ENCODE measurements at regions not wholly inside any gene's neighbourhood (a gene's known extent, or its start where the extent isn't known, plus 50 kb on each side); places are given as distances from the start of the nearest gene placed in this dataset.

- DNase-seq = peak; percentile 72
Measured at GRCh38 chr6:109295109-109295773, 87.0 kb downstream of the CD164 start.

DNA sequence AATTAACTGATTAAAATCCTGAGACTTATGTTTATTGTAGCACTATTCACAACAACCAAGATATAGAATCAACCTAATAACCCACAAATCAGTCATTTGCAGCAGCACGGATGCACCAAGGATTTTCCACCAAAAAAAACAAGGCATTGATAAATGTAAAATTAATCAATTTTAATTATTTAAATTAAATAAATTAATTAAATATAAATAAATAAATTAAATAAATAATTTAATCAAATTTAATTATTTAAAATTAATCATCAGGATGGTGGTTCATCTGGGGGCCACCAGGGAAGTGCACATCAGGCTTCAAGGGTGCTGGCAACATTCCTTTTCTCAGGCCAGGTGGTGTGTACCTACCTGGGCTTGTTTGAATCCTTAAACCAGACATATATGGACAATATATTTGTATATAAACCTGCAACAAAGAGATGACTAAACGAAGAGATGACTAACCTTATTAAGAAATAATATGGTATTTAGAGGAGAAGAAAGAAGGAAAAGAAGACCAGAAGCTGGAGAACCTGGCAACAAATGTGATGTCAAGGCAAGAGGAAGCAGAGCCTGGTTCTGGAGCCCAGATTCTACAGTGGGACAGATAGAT, 89.2 kb downstream of the CD164 start:
- DNase-seq = no peak

- DNase-seq = no peak
Measured at GRCh38 chr6:109292420-109292819, 89.8 kb downstream of the CD164 start.

GRCh38 chr6:109291902-109292301, 90.4 kb downstream of the CD164 start:
- no peak for DNase-seq

DNA sequence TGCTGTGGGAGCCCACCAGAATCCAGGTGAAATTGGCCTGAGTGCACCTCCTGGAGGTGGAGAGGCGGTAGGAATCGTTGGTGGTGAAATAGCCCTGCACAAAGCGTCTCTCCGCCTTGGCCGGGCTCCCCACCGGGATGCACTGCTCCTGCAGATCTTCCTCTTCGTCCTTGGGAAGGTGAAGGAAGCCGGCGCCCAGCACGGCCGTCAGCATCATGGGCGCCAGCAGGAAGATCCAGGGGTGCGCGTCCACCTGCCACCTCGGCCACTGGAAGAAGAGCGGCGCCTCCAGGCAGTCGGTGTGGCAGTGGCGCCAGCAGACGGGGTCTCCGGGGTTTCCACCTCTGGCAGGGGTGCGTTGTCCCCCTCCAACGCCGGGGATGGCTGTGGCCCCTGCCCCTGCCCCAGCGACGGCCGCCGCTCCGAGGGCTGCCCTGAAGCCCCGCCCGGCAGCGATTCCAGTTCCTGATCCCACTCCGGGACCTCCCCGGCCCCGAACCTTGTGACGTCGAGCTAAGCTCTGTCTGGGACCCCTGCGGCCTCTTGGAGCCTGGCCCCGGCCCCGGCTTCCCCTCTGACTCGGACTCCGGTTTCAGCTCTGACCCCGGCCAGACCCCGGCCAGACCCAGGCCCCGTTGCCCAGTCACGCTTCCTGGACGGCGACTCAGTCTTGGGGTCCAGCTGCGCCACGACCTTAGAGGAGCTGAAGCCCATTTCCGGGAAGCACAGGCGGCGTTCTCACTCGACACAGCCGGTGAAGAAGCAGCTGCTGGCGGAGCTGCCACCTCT, 91.9 kb downstream of the CD164 start:
- DNase-seq = no peak

DNA sequence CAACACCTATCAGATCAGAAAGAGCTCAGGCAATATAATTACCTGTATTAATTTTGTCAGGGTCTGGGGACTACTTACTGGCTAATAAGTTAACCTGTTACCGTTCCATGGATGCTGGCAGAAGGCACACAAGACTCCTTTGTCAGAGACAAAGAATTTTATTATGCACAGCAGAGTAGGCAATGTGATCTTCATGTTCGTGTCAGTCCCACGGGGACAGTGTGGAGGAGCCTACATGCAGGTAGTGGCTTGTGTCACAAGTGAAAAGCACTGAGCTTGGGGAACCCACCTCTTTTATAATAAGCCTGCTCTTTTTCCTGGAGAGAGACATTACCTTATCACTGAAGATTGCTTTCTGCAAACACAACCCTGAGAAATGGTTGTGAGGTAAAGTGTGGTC, 96.9 kb downstream of the CD164 start:
- no peak for DNase-seq

DNA sequence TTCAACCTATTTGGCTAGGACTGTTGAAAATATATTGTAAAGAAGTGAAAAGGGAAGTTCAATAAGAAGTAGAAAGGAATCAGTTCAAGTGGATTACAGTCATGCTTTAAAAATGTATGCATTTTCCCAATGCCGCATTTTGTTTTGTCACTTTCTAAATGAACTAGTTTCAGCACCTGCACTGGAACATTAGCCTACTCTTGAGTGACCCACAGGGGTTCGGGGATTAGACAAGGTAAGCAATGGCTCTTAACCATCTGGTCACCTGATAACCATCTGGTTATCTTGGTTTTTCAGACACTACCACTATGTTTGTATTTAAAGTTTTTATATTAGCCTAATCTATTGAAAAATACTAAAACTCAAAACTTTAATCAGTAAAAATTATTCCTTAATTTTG, 97.6 kb downstream of the CD164 start:
- DNase-seq = no peak

DNA sequence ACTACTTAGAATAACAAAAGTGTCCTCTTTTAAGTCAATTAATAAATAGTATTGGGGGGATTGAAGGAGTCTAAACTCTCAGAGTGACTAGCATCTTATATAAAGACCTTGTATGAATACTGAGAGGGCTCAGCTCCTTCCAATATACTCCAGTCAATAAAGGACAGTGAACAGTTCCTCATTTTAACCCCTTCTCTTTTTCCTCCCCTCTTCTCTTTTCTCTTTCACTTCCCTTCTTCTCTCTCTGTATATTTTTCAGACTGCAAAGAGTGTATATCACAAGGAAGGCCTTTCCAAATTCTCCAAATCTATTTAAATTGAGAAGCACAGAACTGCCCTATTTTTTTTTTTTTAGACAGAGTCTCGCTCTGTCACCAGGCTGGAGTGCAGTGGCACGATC, 99.5 kb downstream of the CD164 start:
- no peak for DNase-seq

DNA sequence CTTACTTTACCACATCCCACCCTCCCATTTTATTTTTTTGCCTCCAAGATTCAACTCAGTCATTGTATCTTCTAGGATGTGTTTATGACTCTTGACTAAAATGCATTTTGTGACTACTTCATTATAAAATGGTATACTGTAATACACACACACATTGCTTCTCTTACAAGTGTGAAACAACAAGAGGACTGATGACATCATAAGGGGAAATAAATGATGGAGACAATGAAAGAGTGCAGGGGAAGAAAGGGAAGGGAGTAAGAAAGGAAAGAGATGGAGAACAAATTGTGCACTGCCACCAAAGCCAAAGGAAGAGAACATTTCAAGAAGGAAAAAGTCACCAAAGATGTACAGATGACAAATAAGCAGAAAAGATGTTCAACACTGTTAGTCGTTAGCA, 102.6 kb downstream of the CD164 start:
- DNase-seq = no peak

- no peak for DNase-seq
Measured at GRCh38 chr6:109271622-109272021, 110.6 kb downstream of the CD164 start.

DNA sequence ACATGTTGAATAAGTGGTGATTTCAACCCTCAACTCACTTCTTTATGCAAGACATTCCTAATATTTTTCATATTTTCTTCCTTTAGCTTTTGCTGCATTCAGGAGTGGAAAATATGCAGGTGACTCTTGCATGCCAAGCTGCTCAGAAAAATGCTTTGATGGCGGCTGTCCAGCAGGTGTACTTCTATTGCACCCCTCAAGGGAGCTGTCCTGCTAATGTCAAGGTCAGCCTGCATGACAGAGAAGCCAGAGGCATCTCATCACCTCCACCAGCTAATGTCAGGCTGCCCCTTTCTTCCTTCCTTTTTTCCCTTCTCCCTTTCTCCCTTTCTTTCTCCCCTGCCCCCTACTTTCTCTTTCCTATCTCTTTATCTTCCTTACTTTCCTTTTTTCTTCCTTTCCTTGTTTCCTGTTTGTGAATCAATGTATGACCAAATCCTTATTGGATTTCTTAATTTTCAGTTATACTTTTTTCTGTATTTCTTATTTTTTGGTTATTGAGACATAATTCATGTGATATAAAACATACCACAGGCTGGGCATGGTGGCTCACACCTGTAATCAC, 112.2 kb downstream of the CD164 start:
- no peak for DNase-seq

GRCh38 chr6:109269057-109269456, 113.2 kb downstream of the CD164 start:
- no peak for DNase-seq

DNA sequence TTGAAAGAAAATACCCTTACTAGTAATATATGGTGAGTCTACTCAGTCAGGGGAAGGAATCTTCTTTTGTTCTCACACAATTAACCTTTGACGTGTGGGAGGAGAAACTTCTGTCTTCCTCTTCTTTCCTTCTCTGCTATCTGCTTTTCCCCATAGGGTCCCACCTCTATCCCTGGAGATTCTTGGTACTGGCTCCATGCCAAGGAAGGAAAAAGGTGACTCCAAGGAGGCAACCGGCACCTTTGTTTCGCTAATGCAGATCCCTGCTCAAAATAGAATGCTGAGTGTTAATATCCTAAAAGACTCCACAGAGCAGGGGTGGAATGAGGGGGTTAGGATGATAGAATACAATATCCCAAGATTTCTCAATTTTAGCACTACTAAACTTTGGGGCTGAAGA, 116.7 kb downstream of the CD164 start:
- no peak for DNase-seq

DNA sequence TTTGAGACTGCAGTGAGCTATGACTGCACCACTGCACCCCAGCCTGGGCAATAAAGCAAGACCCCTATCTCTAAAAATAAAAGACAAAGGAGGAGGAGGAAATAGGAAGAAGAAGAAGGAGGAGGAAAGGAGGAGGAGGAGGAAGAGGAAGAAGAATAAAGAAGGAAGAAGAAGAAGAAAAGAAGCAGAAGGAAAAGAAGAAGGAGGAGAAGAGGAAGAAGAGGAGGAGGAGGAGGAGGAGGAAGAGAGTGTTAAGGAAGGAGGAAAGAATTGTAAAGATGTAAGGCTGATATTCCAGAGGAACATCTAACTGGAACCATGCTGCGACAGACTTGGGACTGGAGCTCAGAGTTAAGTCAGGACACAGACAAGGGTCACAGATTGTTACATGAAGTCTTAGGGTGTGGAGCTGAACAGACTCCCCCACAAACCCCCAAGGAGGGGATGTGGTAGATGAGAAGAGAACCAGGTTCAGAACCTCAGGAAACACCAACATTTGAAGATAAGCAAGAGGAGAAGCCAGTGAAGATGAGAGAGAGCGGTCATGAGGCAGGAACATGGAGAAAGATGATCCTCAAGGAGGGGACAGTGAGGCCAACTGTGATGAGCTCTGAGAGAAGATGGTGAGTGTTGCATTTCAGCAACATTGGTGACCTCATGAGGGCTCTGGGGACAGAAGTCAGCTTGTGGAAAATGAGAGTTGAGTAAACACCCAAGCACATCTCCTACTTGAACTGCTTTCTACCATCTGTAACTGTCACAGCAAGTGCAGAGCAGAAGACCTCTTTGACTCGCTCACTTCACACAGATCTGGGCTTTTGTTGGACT, 118.2 kb downstream of the CD164 start:
- DNase-seq = no peak

DNA sequence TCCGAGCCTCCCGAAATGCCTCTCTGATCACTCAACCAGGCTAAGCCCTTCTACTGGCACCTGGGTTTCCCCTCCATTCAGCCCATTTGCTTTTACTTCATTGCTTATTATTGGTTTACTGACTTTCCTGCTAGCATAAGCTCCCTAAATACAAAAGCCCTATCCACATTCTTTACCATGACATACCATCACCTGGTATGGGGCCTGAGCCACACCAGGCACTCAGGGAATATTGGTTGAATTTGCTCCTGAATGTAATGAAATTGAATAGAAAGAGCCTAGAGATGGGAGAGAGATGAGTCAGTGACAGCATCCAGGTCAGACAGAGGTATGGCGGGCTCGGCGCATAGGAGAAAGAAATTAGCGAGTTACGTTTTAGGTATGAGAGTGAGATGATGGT, 120.0 kb downstream of the CD164 start:
- DNase-seq = no peak

- DNase-seq = no peak
Measured at GRCh38 chr6:109261811-109262210, 120.5 kb downstream of the CD164 start.

- no peak for DNase-seq
Measured at GRCh38 chr6:109260701-109261100, 121.6 kb downstream of the CD164 start.

GRCh38 chr6:109260126-109260525, 122.1 kb downstream of the CD164 start:
- DNase-seq = no peak

DNA sequence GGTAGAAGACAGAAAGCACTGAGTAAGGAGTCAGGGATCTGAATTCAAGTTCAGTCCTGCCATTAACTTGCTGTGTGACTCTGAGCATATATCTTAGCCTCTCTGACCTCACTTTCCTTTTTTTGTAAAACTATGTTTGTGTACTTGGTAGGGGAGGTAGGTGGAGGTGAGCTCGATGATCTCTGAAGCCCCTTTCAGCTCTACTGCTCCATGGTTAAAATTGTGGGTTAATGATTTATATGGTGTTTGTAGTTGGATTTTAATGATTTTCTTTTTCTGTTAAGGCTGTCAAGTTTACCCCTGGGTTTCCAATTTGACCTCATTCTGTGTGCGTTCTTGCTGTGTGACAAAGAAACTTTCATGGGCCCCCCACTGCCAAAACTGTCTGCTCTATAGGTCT, 124.1 kb downstream of the CD164 start:
- no peak for DNase-seq

DNA sequence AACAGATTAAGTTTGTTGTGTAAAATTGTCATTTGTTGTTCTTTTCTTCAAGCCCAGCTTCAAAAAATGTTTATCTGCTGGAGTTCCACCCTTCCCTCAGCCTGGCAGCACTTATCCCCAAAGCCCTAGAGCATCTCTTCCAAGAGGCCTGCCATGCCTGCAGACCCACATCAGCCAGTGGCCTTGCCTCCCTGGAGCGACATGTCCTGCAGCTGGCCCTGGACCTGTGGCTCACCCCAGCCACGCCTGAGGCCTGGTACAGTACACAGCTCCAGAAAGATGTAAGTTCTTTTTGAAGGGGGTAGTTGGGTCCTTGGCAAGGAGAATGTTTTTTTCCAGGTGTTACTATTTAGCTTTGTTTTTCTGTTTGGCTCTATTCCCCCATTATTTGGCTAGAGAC, 124.8 kb downstream of the CD164 start:
- no peak for DNase-seq

DNA sequence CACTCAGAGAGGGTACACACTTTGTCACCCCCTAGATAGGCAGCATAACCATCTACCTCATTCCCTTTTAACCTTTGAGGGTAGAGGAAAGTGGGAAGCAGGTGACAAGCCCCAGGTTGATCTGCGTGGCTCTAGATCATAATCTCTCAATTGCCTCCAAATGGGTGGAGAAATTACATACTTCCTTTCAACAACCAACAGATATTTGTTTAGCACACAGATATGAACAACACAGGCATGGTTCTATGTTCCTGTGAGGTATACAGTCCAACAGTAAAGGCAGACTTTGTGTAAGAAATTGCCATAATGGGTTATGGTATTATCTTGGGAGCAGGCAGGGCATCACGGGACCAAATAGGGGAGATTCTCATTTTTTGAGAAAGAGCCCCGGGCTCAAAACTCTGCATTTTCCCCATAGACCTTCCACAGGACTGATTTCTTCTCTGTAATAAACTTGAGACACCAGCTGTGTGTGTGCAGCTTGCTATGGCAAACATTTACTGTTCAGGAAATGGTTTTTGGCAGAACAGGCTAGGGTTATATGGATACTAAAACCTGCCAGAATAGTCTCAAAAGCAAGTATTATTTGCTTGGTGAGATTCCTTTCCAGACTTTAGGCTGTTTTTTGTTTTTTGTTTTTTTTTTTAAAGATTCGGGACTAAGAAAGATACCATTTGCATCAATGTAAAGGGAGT, 126.2 kb downstream of the CD164 start:
- DNase-seq = peak; percentile 87

- no peak for DNase-seq
Measured at GRCh38 chr6:109255087-109255486, 127.2 kb downstream of the CD164 start.

Measured in NCI-H2029 treated with DMSO at 0.1 percent for 48 hours (cell line).